Central memory CD8-positive, alpha-beta T cell (primary cell): ENCODE measurements at regions not wholly inside any gene's neighbourhood (a gene's known extent, or its start where the extent isn't known, plus 50 kb on each side); places are given as distances from the start of the nearest gene placed in this dataset.

Experiments used
- ATAC-seq: fragments of 150-1000 bp; cut with Tn5 transposase; replicated peaks from 2 replicates; pipeline ENCODE4 v1.10.0; 2022; ENCODE audit warnings: mild to moderate bottlenecking, moderate FRiP score, moderate number of reproducible peaks; ENCODE audit not compliant: poor library complexity, severe bottlenecking; ENCODE audit errors: extremely low read depth
- DNase-seq, 2 donors: peaks; one replicate each; pipeline ENCODE4 v3.0.0; 2021; ENCODE audit warnings: low spot score in 2 of 2
- H3K27ac Mint-ChIP-seq: one replicate; pipeline ENCODE4 v1.8.0; 2022; ENCODE audit warnings: low read depth, mild to moderate bottlenecking, moderate library complexity, mixed read lengths
- H3K27me3 Mint-ChIP-seq: one replicate; pipeline ENCODE4 v1.8.0; 2022; ENCODE audit warnings: mixed read lengths
- H3K36me3 Mint-ChIP-seq: one replicate; pipeline ENCODE4 v1.8.0; 2022; ENCODE audit warnings: mild to moderate bottlenecking, moderate library complexity, mixed read lengths; ENCODE audit not compliant: insufficient read depth
- H3K4me1 Mint-ChIP-seq: one replicate; pipeline ENCODE4 v1.8.0; 2022; ENCODE audit warnings: mixed read lengths
- H3K4me3 Mint-ChIP-seq: one replicate; pipeline ENCODE4 v1.8.0; 2022; ENCODE audit warnings: mild to moderate bottlenecking, moderate library complexity, mixed read lengths
- H3K9me3 Mint-ChIP-seq: one replicate; pipeline ENCODE4 v1.8.0; 2022; ENCODE audit warnings: mixed read lengths

GRCh38 chr1:172893146-172893841, 157.4 kb downstream of the TNFSF18 start:
- Mint-ChIP-seq H3K4me3 (no peak overlapping the region), H3K4me1 (peaks cover 10% of the 10 kb centered on the region), H3K27ac (no peak overlapping the region), H3K36me3 (peaks cover 2% of the 10 kb centered on the region), H3K9me3 (no peaks in the 10 kb centered on the region), H3K27me3 (no peaks in the 10 kb centered on the region)
- ATAC-seq (no peak), DNase-seq (no peak)

GRCh38 chr1:172894349-172895049, 156.2 kb downstream of the TNFSF18 start:
- Mint-ChIP-seq H3K4me1 (peaks cover 10% of the 10 kb centered on the region), H3K27ac (peak overlapping the region; percentile 93), H3K9me3 (no peaks in the 10 kb centered on the region), H3K27me3 (no peaks in the 10 kb centered on the region), H3K4me3 (peak overlapping the region; percentile 78), H3K36me3 (peaks cover 2% of the 10 kb centered on the region)
- ATAC-seq (peak; percentile 29), DNase-seq (no peak)

DNA sequence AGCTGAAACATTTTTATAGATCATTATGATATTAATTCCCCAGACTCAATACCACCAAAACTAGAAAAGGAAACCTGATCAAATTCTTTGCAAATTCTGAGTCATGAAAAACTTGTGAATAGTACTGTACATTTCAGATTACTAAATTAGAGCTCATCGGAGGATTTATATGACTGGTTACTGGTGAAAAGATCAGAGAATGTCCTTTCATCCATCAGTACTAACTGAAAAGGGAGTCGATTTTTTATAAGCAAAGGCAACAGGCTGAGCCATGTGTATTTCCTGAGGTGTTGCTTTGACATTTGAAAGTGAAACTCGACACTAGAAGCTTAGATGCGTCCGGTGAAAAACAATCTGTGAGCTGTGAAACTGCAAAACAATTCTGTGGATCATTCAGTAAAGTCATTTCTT, 155.7 kb downstream of the TNFSF18 start:
- no peaks in the 10 kb centered on the region for H3K9me3 Mint-ChIP-seq
- H3K36me3 Mint-ChIP-seq: peaks cover 2% of the 10 kb centered on the region
- DNase-seq (no peak), ATAC-seq (peak; percentile 88)
- peaks cover 10% of the 10 kb centered on the region for H3K4me1 Mint-ChIP-seq
- H3K27me3 Mint-ChIP-seq: no peaks in the 10 kb centered on the region
- peak overlapping the region; percentile 93 for H3K27ac Mint-ChIP-seq
- H3K4me3 Mint-ChIP-seq: peak overlapping the region; percentile 78

GRCh38 chr1:172895761-172896160, 155.0 kb downstream of the TNFSF18 start:
- Mint-ChIP-seq H3K36me3 (peaks cover 2% of the 10 kb centered on the region), H3K27ac (peak overlapping the region; percentile 93), H3K4me1 (peaks cover 16% of the 10 kb centered on the region), H3K27me3 (no peaks in the 10 kb centered on the region), H3K4me3 (peak overlapping the region; percentile 78), H3K9me3 (no peaks in the 10 kb centered on the region)
- DNase-seq (no peak), ATAC-seq (no peak)

- Mint-ChIP-seq H3K4me1 (peaks cover 20% of the 10 kb centered on the region), H3K36me3 (peaks cover 4% of the 10 kb centered on the region), H3K27me3 (no peaks in the 10 kb centered on the region), H3K27ac (no peak overlapping the region), H3K9me3 (no peaks in the 10 kb centered on the region), H3K4me3 (no peak overlapping the region)
- ATAC-seq (no peak), DNase-seq (no peak)
These were observed 153.0 kb downstream of the TNFSF18 start for GRCh38 chr1:172897738-172898137.

GRCh38 chr1:172898866-172899265, 151.9 kb downstream of the TNFSF18 start:
- H3K27me3 Mint-ChIP-seq: no peaks in the 10 kb centered on the region
- peaks cover 4% of the 10 kb centered on the region for H3K36me3 Mint-ChIP-seq
- no peak overlapping the region for H3K4me3 Mint-ChIP-seq
- peaks cover 20% of the 10 kb centered on the region for H3K4me1 Mint-ChIP-seq
- ATAC-seq: no peak
- no peak for DNase-seq
- H3K27ac Mint-ChIP-seq: no peak overlapping the region
- no peaks in the 10 kb centered on the region for H3K9me3 Mint-ChIP-seq

DNA sequence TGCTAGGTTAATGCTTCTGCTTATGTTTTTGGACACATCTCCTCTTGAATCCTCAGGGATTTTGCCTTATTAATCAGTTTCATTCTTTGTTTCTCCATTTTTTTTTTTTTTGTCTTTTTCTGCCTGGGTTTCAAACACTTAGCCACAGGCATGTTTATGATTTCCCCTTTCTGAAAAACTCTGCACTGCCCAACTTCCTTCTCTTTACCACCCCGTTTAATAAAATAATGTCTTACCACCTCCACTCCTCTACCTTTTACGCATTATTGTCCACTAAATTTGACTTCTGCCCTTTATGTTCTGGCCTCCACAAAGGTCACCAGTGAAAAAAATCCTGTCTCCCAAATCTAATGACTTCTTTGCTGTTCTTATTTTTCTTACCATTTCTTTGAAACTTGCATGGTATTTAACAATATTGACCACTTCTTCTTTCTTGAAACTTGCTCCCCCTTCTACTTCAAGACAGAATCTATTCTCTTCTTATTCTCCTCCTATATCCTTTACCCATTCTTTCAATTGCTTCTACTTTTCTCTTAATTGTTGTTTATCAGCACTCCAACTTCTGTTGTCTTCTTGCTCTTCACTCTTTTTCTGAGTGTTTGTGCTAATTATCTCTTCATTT, 150.3 kb downstream of the TNFSF18 start:
- DNase-seq (no peak), ATAC-seq (no peak)
- no peak overlapping the region for H3K4me3 Mint-ChIP-seq
- no peaks in the 10 kb centered on the region for H3K9me3 Mint-ChIP-seq
- no peaks in the 10 kb centered on the region for H3K27me3 Mint-ChIP-seq
- H3K36me3 Mint-ChIP-seq: peaks cover 1% of the 10 kb centered on the region
- peaks cover 12% of the 10 kb centered on the region for H3K4me1 Mint-ChIP-seq
- H3K27ac Mint-ChIP-seq: no peak overlapping the region

DNA sequence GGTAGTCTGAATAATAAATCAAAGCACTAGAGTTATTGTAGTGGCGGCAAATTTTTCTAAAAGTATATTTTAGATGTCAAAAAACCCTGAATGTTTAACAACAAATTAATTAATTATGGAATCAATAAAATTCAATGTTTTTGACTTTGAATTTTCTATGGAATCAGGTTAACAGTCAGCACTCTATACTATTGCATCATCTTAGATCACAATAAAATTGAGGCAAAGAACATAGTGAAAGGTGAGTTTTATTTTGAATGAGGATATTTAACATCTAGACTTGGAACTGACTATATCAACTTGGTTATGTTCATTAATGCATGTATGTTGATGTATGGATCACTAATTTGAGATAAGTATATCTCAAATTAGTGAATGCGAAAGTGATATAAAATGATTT, 148.5 kb downstream of the TNFSF18 start:
- Mint-ChIP-seq H3K27me3 (no peaks in the 10 kb centered on the region), H3K9me3 (no peaks in the 10 kb centered on the region), H3K36me3 (peaks cover 1% of the 10 kb centered on the region), H3K4me3 (no peak overlapping the region), H3K4me1 (peaks cover 22% of the 10 kb centered on the region), H3K27ac (no peak overlapping the region)
- ATAC-seq: no peak
- no peak for DNase-seq

DNA sequence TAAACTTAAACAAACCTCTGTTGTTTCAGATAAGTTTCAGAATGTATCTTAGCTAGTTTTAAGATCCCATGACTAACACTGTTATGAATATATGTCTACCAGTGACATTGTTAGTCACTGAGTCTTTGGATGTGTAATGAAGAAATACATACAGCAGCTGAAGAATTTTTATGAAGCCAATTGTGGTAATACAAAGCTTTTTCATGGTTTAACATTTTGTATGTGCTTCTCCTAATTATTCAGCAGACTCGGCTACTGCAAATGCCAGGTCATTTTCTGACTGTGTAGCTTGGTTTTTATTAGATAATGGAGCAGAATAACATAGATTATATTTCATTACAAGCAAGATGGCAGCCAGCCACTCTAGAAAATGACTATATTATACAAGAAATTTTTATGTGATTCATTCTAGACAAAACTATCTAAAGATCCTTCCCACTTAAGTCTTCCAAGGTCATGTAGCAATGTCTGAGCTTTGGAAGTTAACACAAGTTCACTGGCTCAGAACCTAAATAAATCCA, 147.8 kb downstream of the TNFSF18 start:
- ATAC-seq (no peak), DNase-seq (no peak)
- Mint-ChIP-seq H3K36me3 (peaks cover 4% of the 10 kb centered on the region), H3K27ac (no peak overlapping the region), H3K4me1 (peaks cover 22% of the 10 kb centered on the region), H3K27me3 (no peaks in the 10 kb centered on the region), H3K9me3 (no peaks in the 10 kb centered on the region), H3K4me3 (no peak overlapping the region)

DNA sequence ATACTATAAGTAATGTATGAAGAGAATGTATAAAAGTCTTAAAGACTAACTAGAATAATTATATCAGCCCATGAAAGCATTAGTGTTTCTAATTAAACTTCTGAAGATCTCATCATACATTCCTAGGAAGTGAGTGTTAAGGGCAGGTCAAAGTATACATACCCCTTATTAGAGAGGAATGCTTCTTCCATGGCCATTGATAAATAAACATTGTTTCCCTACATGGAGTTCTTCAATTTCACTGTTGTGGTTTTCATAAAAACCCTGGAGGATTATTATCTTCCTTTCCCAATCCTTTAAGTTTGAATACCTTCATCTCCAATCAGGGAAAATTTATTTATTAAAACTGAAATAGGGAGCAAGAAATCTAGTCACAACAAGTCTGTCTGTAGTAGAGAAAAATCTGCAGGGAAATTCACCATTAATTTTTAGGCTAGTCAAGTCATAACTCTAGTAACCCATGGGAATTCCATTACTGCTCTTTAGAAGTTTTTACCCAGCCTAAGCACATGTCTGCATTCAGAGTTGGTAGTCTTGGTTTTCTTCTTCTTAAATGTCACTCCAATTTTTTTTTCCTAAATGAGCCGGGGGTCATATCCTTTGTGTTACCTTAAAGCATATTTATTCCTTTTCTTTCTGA, 147.0 kb downstream of the TNFSF18 start:
- Mint-ChIP-seq H3K9me3 (peaks cover 3% of the 10 kb centered on the region), H3K36me3 (peaks cover 4% of the 10 kb centered on the region), H3K4me1 (peaks cover 22% of the 10 kb centered on the region), H3K27ac (no peak overlapping the region), H3K27me3 (no peaks in the 10 kb centered on the region), H3K4me3 (no peak overlapping the region)
- DNase-seq: no peak
- ATAC-seq: no peak

GRCh38 chr1:172905452-172905851, 145.3 kb downstream of the TNFSF18 start:
- Mint-ChIP-seq H3K4me3 (no peak overlapping the region), H3K27me3 (no peaks in the 10 kb centered on the region), H3K9me3 (peaks cover 6% of the 10 kb centered on the region), H3K36me3 (peaks cover 4% of the 10 kb centered on the region), H3K27ac (no peak overlapping the region), H3K4me1 (peaks cover 20% of the 10 kb centered on the region)
- ATAC-seq: no peak
- DNase-seq: no peak

GRCh38 chr1:172906778-172907592, 143.8 kb downstream of the TNFSF18 start:
- ATAC-seq (peak; percentile 58), DNase-seq (no peak)
- peaks cover 13% of the 10 kb centered on the region for H3K4me1 Mint-ChIP-seq
- peaks cover 3% of the 10 kb centered on the region for H3K36me3 Mint-ChIP-seq
- no peaks in the 10 kb centered on the region for H3K27me3 Mint-ChIP-seq
- peak overlapping the region; percentile 68 for H3K27ac Mint-ChIP-seq
- H3K4me3 Mint-ChIP-seq: no peak overlapping the region
- H3K9me3 Mint-ChIP-seq: peaks cover 6% of the 10 kb centered on the region
